HG02885 (cell line): ENCODE measurements at regions not wholly inside any gene's neighbourhood (a gene's known extent, or its start where the extent isn't known, plus 50 kb on each side); places are given as distances from the start of the nearest gene placed in this dataset.
A peak's percentile ranks its signal among the peaks of the same experiment; 100 is the strongest.

Experiments used
- ATAC-seq: cut with Tn5 transposase; IDR thresholded peaks from one replicate; pipeline ENCODE4 v1.9.1; 2021; ENCODE audit warnings: mild to moderate bottlenecking; ENCODE audit not compliant: unreplicated experiment, poor library complexity

- ATAC-seq, result no peak
Observed at GRCh38 chr13:78035500-78035899, 116.9 kb upstream of the EDNRB start.

GRCh38 chr13:78033509-78033908, 114.9 kb upstream of the EDNRB start:
- no peak for ATAC-seq

- ATAC-seq, result no peak
Observed at GRCh38 chr13:78032132-78032531, 113.5 kb upstream of the EDNRB start.

GRCh38 chr13:78030341-78030896, 111.8 kb upstream of the EDNRB start:
- no peak for ATAC-seq

- ATAC-seq, result no peak
Observed at GRCh38 chr13:78029901-78030300, 111.3 kb upstream of the EDNRB start.

- ATAC-seq, result no peak
Observed at GRCh38 chr13:78028960-78029359, 110.3 kb upstream of the EDNRB start.

- ATAC-seq, result no peak
Observed at GRCh38 chr13:78024996-78025395, 106.4 kb upstream of the EDNRB start.

GRCh38 chr13:78022164-78022877, 103.7 kb upstream of the EDNRB start:
- peak; percentile 100 for ATAC-seq

- ATAC-seq, result no peak
Observed at GRCh38 chr13:78020861-78021260, 102.2 kb upstream of the EDNRB start.

- ATAC-seq, result no peak
Observed at GRCh38 chr13:78015782-78016181, 97.2 kb upstream of the EDNRB start.

- ATAC-seq, result no peak
Observed at GRCh38 chr13:78012046-78012445, 93.4 kb upstream of the EDNRB start.

GRCh38 chr13:78004821-78005220, 86.2 kb upstream of the EDNRB start:
- ATAC-seq, result no peak

- ATAC-seq, result no peak
Observed at GRCh38 chr13:77999746-78000145, 81.1 kb upstream of the EDNRB start.

- no peak for ATAC-seq
Observed at GRCh38 chr13:77994166-77994565, 75.5 kb upstream of the EDNRB start.

GRCh38 chr13:77991003-77991402, 72.4 kb upstream of the EDNRB start:
- no peak for ATAC-seq

GRCh38 chr13:77989281-77989680, 70.7 kb upstream of the EDNRB start:
- ATAC-seq, result no peak

- ATAC-seq, result no peak
Observed at GRCh38 chr13:77988355-77988754, 69.7 kb upstream of the EDNRB start.

- ATAC-seq, result no peak
Observed at GRCh38 chr13:77986713-77987112, 68.1 kb upstream of the EDNRB start.

GRCh38 chr13:77985866-77986636, 67.4 kb upstream of the EDNRB start:
- ATAC-seq, result no peak

- no peak for ATAC-seq
Observed at GRCh38 chr13:77981281-77981881, 62.8 kb upstream of the EDNRB start.

GRCh38 chr13:77980592-77980991, 62.0 kb upstream of the EDNRB start:
- ATAC-seq, result no peak
